ENCODE measurements at regions not wholly inside any gene's neighbourhood (a gene's known extent, or its start where the extent isn't known, plus 50 kb on each side); places are given as distances from the start of the nearest gene placed in this dataset.

DNA sequence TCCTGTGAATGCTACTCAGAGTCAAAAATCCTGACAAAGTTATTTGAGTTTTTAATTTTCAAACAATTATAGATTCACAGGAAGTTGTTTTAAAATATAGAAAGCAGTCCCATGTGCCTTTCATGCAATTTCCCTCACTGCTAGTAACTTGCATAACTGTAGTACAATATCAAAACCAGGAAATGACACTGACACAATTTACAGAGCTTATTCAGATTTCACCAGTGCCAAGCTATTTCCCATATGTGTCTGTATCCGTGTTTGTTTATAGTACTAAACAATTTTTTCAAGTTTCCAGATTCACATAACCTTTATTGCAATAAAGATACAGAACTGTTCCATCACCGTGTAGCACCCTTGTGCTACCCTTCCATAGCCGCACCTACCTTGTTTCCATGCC lies 934.6 kb downstream of the PCDH17 start:
- TF ChIP-seq, protein P1, sequence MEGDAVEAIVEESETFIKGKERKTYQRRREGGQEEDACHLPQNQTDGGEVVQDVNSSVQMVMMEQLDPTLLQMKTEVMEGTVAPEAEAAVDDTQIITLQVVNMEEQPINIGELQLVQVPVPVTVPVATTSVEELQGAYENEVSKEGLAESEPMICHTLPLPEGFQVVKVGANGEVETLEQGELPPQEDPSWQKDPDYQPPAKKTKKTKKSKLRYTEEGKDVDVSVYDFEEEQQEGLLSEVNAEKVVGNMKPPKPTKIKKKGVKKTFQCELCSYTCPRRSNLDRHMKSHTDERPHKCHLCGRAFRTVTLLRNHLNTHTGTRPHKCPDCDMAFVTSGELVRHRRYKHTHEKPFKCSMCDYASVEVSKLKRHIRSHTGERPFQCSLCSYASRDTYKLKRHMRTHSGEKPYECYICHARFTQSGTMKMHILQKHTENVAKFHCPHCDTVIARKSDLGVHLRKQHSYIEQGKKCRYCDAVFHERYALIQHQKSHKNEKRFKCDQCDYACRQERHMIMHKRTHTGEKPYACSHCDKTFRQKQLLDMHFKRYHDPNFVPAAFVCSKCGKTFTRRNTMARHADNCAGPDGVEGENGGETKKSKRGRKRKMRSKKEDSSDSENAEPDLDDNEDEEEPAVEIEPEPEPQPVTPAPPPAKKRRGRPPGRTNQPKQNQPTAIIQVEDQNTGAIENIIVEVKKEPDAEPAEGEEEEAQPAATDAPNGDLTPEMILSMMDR (IDR thresholded peaks at IDR 0.05): no peak
- TF ChIP-seq POLR2A (IDR thresholded peaks at IDR 0.05): no peak

Data from heart left ventricle (tissue), 13 donors.